ENCODE measurements at regions not wholly inside any gene's neighbourhood (a gene's known extent, or its start where the extent isn't known, plus 50 kb on each side); places are given as distances from the start of the nearest gene placed in this dataset.
A peak's percentile ranks its signal among the peaks of the same experiment; 100 is the strongest.

GRCh38 chr6:156395276-156395675 lies 381.9 kb upstream of the ARID1B start:
- Mint-ChIP-seq H3K4me1 (peaks cover 47 to 78% (median 51%) of the 10 kb centered on the region in 3 donors), H3K36me3 (no peaks in the 10 kb centered on the region), H3K4me3 (peak overlapping the region; percentile 53 to 84 (median 76)), H3K27ac (peak overlapping the region; percentile 78 to 99 (median 92)), H3K9me3 (peaks cover 0 to 2% (median 0%) of the 10 kb centered on the region in 7 donors), H3K27me3 (no peaks in the 10 kb centered on the region)
- peak; percentile 59 to 71 for ATAC-seq (ENCODE audit: low read depth in 2 of 2)
- peak; percentile 48 for DNase-seq

GRCh38 chr6:156392648-156393047 lies 384.5 kb upstream of the ARID1B start:
- ATAC-seq (ENCODE audit: low read depth in 2 of 2) = no peak
- Mint-ChIP-seq H3K4me1 (peaks cover 37 to 73% (median 46%) of the 10 kb centered on the region in 3 donors), H3K9me3 (no peaks in the 10 kb centered on the region), H3K27ac (peak overlapping the region; percentile 16 to 91 (median 56)), H3K27me3 (no peaks in the 10 kb centered on the region), H3K36me3 (no peaks in the 10 kb centered on the region), H3K4me3 (peak overlapping the region in 7 of 8 donors; percentile 38 to 91 (median 82))
- DNase-seq = no peak

DNA sequence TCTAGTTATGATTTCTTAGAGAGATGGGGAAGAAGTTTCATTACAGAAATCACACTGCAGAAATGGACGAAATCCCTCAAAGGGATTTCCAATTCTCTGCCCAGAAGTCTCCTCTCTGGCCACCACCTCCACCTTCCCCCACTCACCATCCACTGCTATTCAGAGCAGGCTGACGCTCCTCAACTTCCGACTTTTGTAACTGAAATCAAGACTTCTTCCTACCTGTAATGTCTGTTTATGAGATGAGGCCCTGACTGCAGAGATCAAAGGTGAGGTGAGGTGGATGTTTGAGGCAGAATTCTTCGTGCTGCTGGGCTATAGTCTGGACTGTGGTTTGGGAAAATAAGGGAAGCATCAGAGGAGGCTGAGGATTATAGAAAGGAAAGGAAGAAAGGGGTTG lies 385.2 kb upstream of the ARID1B start:
- Mint-ChIP-seq H3K36me3 (no peaks in the 10 kb centered on the region), H3K4me1 (peaks cover 40 to 68% (median 45%) of the 10 kb centered on the region in 3 donors), H3K27me3 (no peaks in the 10 kb centered on the region), H3K27ac (peak overlapping the region in 5 of 6 donors; percentile 4 to 91 (median 30)), H3K4me3 (peak overlapping the region in 7 of 8 donors; percentile 5 to 91 (median 82)), H3K9me3 (peaks cover 0 to 4% (median 0%) of the 10 kb centered on the region in 7 donors)
- DNase-seq (no peak), ATAC-seq (ENCODE audit: low read depth in 2 of 2) (no peak)

DNA sequence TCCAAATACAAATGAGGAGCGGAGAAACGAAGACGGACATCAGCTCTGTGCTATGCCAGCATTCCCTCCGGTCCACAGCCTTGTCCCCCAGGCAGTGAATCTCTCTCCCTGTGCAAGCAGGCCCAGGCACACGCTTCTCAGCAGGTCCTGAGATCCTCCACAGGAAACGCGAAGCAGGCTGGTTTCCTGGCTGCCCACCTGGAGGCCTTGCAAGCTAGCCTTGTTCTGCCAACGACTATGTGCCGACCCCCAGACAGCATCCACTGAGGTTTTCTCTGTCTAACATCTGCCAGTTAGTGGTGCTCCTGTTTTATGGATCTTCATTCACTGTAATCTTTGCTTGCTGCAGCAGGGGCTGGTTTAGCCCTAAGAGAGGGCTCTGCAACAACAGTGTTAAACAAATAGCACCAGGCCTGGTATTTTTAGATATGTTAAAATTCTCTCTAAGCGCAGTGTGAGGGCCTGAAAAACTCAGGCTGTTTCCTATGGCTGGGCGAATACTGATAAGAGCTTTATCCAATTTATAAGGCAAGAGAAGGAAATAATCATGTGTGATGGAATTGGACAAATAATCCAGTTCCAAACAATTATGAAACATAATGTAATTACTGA lies 386.0 kb upstream of the ARID1B start:
- H3K27me3 Mint-ChIP-seq = peaks cover 0 to 2% (median 0%) of the 10 kb centered on the region in 3 donors
- DNase-seq (no peak), ATAC-seq (ENCODE audit: low read depth in 2 of 2) (no peak)
- peak overlapping the region in 3 of 6 donors; percentile 9 to 35 (median 15) for H3K27ac Mint-ChIP-seq
- peaks cover 0 to 4% (median 0%) of the 10 kb centered on the region in 7 donors for H3K9me3 Mint-ChIP-seq
- H3K36me3 Mint-ChIP-seq = peaks cover 0 to 1% of the 10 kb centered on the region in 2 donors
- H3K4me3 Mint-ChIP-seq = peak overlapping the region in 5 of 8 donors; percentile 54 to 90 (median 80)
- peaks cover 34 to 62% (median 40%) of the 10 kb centered on the region in 3 donors for H3K4me1 Mint-ChIP-seq

GRCh38 chr6:156390621-156391020 lies 386.6 kb upstream of the ARID1B start:
- H3K27ac Mint-ChIP-seq = peak overlapping the region in 1 of 6 donors; percentile 4
- ATAC-seq (ENCODE audit: low read depth in 2 of 2) = no peak
- H3K4me3 Mint-ChIP-seq = peak overlapping the region in 3 of 8 donors; percentile 29 to 82 (median 74)
- peaks cover 0 to 5% (median 0%) of the 10 kb centered on the region in 3 donors for H3K27me3 Mint-ChIP-seq
- no peak for DNase-seq
- H3K4me1 Mint-ChIP-seq = peaks cover 34 to 57% (median 37%) of the 10 kb centered on the region in 3 donors
- peaks cover 0 to 4% of the 10 kb centered on the region in 2 donors for H3K36me3 Mint-ChIP-seq
- H3K9me3 Mint-ChIP-seq = peaks cover 0 to 4% (median 0%) of the 10 kb centered on the region in 7 donors

GRCh38 chr6:156389296-156389695 lies 387.9 kb upstream of the ARID1B start:
- Mint-ChIP-seq H3K36me3 (peaks cover 0 to 7% of the 10 kb centered on the region in 2 donors), H3K9me3 (peaks cover 0 to 4% (median 3%) of the 10 kb centered on the region in 7 donors), H3K27me3 (peaks cover 0 to 5% (median 0%) of the 10 kb centered on the region in 3 donors), H3K4me3 (peak overlapping the region in 1 of 8 donors; percentile 10), H3K27ac (no peak overlapping the region), H3K4me1 (peaks cover 28 to 44% (median 30%) of the 10 kb centered on the region in 3 donors)
- no peak for DNase-seq
- ATAC-seq (ENCODE audit: low read depth in 2 of 2) = no peak

- no peak for ATAC-seq (ENCODE audit: low read depth in 2 of 2)
- H3K9me3 Mint-ChIP-seq = peaks cover 0 to 4% (median 3%) of the 10 kb centered on the region in 7 donors
- no peak for DNase-seq
- H3K27me3 Mint-ChIP-seq = peaks cover 0 to 5% (median 0%) of the 10 kb centered on the region in 3 donors
- H3K36me3 Mint-ChIP-seq = peaks cover 0 to 9% of the 10 kb centered on the region in 2 donors
- H3K27ac Mint-ChIP-seq = peak overlapping the region in 1 of 6 donors; percentile 34
- peaks cover 12 to 27% (median 13%) of the 10 kb centered on the region in 3 donors for H3K4me1 Mint-ChIP-seq
- no peak overlapping the region for H3K4me3 Mint-ChIP-seq
Measured at GRCh38 chr6:156387472-156387871, 389.7 kb upstream of the ARID1B start.

DNA sequence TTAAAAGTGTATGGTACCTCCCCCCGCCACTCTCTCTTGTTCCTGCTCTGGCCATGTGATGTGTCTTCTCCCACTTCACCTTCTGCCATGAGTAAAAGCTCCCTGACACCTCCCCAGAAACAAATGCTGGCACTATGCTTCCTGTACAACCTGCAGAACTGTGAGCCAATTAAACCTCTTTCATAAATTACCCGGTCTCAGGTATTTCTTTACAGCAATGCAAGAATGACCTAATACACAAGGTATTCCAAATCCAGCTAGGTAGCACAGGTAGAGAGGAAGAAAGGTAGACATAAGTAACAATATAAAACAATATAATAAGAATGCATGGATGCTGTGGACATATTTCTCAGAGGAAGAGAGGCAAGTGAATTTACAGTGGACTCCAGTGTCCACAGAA lies 394.1 kb upstream of the ARID1B start:
- H3K27ac Mint-ChIP-seq = peak overlapping the region in 2 of 6 donors; percentile 6 to 33
- DNase-seq = no peak

DNA sequence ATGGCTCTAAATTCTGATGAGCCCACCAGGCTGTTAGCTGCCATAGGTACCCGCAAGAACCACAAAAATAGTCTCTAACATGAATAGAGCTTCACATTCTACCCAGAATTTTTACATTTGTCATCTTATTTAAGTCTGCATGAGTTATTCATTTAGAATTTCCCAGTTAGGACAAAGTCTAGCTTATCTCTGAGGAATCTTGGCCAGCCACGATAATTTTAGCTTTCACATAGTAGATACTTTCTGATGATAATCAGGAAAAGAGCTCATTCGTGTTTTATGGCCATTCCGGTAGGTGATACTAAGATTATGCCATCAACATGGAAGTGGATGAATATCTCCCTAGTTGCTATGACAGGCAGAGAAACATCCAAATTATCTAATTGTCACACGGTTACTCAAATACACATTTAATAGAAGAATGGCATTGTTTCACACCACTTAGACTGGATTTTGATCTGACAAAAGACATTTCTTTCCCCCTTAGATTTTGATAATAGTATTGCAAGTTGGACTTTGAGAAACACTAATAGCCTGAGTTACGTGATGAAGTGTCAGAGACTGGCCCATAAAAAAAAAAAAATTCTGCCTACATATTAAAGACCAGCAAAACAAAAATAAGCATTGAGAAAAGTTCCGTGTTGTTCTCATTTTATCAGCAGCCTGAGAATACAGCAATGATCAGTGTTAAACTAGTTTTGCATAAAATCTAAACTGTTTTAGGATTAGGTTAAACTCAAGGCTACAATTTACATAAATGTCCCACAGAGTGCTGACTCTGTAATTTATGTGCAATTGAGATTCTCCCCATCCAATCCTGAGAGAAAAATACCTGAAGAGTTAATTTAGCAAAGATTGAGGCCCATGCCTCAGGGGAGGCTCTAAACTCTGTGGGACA lies 397.5 kb upstream of the ARID1B start:
- Mint-ChIP-seq H3K36me3 (peaks cover 0 to 5% of the 10 kb centered on the region in 2 donors), H3K27me3 (no peaks in the 10 kb centered on the region), H3K4me3 (no peak overlapping the region), H3K4me1 (peaks cover 0 to 21% (median 11%) of the 10 kb centered on the region in 3 donors), H3K9me3 (peaks cover 0 to 2% (median 0%) of the 10 kb centered on the region in 7 donors), H3K27ac (peak overlapping the region in 3 of 6 donors; percentile 57 to 73 (median 65))
- DNase-seq (no peak), ATAC-seq (ENCODE audit: low read depth in 2 of 2) (no peak)

More for the DNA sequence above, 394.1 kb upstream of the ARID1B start:
- peaks cover 0 to 5% (median 0%) of the 10 kb centered on the region in 3 donors for H3K27me3 Mint-ChIP-seq
- H3K9me3 Mint-ChIP-seq = peaks cover 0 to 4% (median 3%) of the 10 kb centered on the region in 7 donors
- ATAC-seq (ENCODE audit: low read depth in 2 of 2) = no peak
- H3K4me3 Mint-ChIP-seq = no peak overlapping the region
- H3K36me3 Mint-ChIP-seq = peaks cover 0 to 9% of the 10 kb centered on the region in 2 donors
- peaks cover 4 to 21% (median 11%) of the 10 kb centered on the region in 3 donors for H3K4me1 Mint-ChIP-seq

DNA sequence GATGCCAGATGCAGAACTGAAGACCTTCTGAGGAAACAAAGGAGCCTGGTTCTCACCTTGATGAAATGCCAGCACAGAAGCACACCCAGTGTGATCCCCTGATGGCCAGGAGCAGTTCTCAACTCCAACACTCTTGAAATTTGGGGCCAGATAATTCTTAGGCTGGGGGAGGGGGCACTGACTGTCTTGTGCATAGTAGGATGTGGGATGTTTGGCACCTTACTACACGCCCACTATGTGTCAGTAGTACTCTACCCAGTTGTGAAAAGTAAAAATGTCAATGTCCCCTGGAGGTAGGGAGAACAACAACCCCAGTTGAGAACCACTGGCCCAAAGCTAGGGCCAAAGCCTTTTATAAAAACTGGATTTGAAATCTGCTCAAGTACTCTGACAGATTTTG lies 398.3 kb upstream of the ARID1B start:
- Mint-ChIP-seq H3K4me1 (peaks cover 0 to 21% (median 11%) of the 10 kb centered on the region in 3 donors), H3K36me3 (no peaks in the 10 kb centered on the region), H3K27ac (peak overlapping the region in 2 of 6 donors; percentile 25 to 45), H3K4me3 (no peak overlapping the region), H3K27me3 (no peaks in the 10 kb centered on the region), H3K9me3 (peaks cover 0 to 2% (median 0%) of the 10 kb centered on the region in 7 donors)
- peak; percentile 17 for DNase-seq
- peak; percentile 58 to 67 for ATAC-seq (ENCODE audit: low read depth in 2 of 2)

GRCh38 chr6:156376091-156376490 lies 401.1 kb upstream of the ARID1B start:
- H3K9me3 Mint-ChIP-seq = no peaks in the 10 kb centered on the region
- DNase-seq (no peak), ATAC-seq (ENCODE audit: low read depth in 2 of 2) (no peak)
- H3K27me3 Mint-ChIP-seq = no peaks in the 10 kb centered on the region
- no peak overlapping the region for H3K4me3 Mint-ChIP-seq
- H3K27ac Mint-ChIP-seq = peak overlapping the region in 1 of 6 donors; percentile 62
- no peaks in the 10 kb centered on the region for H3K36me3 Mint-ChIP-seq
- peaks cover 0 to 17% (median 11%) of the 10 kb centered on the region in 3 donors for H3K4me1 Mint-ChIP-seq

GRCh38 chr6:156359912-156360311 lies 417.3 kb upstream of the ARID1B start:
- Mint-ChIP-seq H3K4me1 (peaks cover 10 to 19% (median 18%) of the 10 kb centered on the region in 3 donors), H3K27ac (peak overlapping the region in 1 of 6 donors; percentile 11), H3K27me3 (peaks cover 0 to 8% (median 0%) of the 10 kb centered on the region in 3 donors), H3K4me3 (peak overlapping the region in 1 of 8 donors; percentile 45), H3K36me3 (peaks cover 4 to 26% of the 10 kb centered on the region in 2 donors), H3K9me3 (peaks cover 0 to 18% (median 8%) of the 10 kb centered on the region in 7 donors)
- ATAC-seq (ENCODE audit: low read depth in 2 of 2) (no peak), DNase-seq (no peak)

- H3K9me3 Mint-ChIP-seq = peaks cover 0 to 13% (median 3%) of the 10 kb centered on the region in 7 donors
- peaks cover 4 to 27% (median 5%) of the 10 kb centered on the region in 3 donors for H3K27me3 Mint-ChIP-seq
- peaks cover 0 to 17% of the 10 kb centered on the region in 2 donors for H3K36me3 Mint-ChIP-seq
- no peak overlapping the region for H3K4me3 Mint-ChIP-seq
- peak overlapping the region in 1 of 6 donors; percentile 59 for H3K27ac Mint-ChIP-seq
- no peak for ATAC-seq (ENCODE audit: low read depth in 2 of 2)
- H3K4me1 Mint-ChIP-seq = peaks cover 6 to 19% (median 6%) of the 10 kb centered on the region in 3 donors
- DNase-seq = no peak
Measured at GRCh38 chr6:156352861-156353260, 424.3 kb upstream of the ARID1B start.

Measured in naive B cell (primary cell).